Fibroblast of lung (primary cell): ENCODE measurements at regions not wholly inside any gene's neighbourhood (a gene's known extent, or its start where the extent isn't known, plus 50 kb on each side); places are given as distances from the start of the nearest gene placed in this dataset.

ENCODE experiments used
- CTCF ChIP-seq, 2 donors: IDR thresholded peaks in 1 of 2; conservative IDR thresholded peaks in 1 of 2; 1 replicate in 1 of 2; 2 replicates in 1 of 2; pipeline ENCODE4 v1.5.1; 2011 to 2012; ENCODE audit warnings: low read length in 2 of 2, control low read depth in 1 of 2, inconsistent platforms in 1 of 2, low read depth in 1 of 2, mild to moderate bottlenecking in 1 of 2
- EZH2 ChIP-seq: IDR thresholded peaks from 2 replicates; pipeline ENCODE4 v1.5.1; 2012; ENCODE audit warnings: low read length, control low read depth, mild to moderate bottlenecking; ENCODE audit errors: missing control alignments

GRCh38 chr9:26669701-26670670 lies 222.6 kb downstream of the CAAP1 start:
- TF ChIP-seq EZH2: no peak
- TF ChIP-seq CTCF (conservative IDR thresholded peaks at IDR 0.05 in 1 of 2, IDR thresholded peaks at IDR 0.05 in 1 of 2; ENCODE audit: low read depth in 1 of 2, low read length in 2 of 2): no peak
